NCI-H1417 (cell line): ENCODE measurements at regions not wholly inside any gene's neighbourhood (a gene's known extent, or its start where the extent isn't known, plus 50 kb on each side); places are given as distances from the start of the nearest gene placed in this dataset.

Experiments
- DNase-seq, 3 experiments: peaks; one replicate each; lab custom pipeline; 2025; lab: John Stamatoyannopoulos, UW

GRCh38 chrX:139120760-139121159 is 409.2 kb upstream of the FGF13 start:
- no peak for DNase-seq

- DNase-seq = no peak
These were observed 402.2 kb upstream of the FGF13 start for GRCh38 chrX:139113708-139114107.

- no peak for DNase-seq
These were observed 400.9 kb upstream of the FGF13 start for GRCh38 chrX:139112432-139112831.

DNA sequence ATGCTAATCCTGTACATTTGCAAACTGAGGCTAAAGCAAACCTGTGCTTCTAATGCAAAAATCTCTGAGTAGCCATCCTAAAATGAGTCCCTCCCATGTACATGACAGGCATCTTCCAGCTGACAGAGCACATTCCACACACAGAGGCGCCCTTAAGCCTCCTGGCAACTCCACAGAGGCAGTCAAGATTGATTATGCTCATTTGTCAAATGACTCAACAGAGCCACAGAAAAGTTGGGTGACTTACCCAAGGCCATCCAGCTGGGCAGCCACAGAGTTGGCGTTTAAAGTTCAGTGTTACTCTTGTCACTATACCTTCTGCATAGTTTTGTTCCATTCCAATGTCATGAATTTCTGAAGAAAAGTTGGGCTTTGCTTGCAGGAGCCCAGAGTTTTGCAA is 394.6 kb upstream of the FGF13 start:
- DNase-seq = no peak

DNA sequence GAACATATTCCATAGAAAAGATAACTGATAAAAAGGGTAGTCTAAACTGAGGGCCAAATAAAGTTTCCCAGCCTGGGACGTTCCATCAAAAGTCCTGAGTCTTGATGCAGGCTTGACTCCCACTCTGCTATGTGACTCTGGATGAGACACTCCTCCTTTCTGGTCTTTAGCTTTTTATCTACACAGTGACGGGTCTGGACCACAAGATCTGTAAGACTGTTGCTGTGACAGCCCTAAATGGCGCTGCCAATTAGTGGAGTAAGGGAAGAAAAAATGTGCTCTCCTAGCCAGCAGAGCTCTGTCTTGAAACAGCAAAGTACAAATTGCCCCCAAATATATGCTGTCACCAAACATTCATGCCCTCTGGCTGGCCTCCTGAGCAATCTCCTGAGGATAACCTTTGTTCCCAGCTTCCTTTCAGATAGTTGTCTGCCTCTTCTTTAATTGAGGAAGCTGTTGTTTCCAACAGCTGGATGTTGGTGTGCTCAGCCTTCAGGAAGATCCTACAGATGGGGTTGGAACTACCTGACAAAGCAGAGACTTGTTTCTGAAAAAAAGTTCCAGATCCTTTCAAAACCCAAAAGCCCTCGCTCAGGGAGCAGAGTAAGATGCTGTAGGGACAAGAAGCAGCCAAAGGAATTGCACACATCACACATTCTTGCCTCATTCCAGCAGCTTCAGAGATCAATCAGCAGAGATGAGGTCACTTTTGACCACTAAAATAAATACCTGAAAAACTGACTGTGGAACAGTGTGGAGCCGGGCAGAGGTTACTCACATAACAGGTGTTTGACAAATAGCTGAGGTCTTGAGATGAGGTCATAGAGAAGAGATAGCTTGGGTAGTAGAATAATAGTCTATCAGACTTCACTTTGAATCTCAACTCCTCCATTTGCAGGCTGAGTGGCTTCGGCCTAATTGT is 383.4 kb upstream of the FGF13 start:
- no peak for DNase-seq

- DNase-seq = no peak
These were observed 381.7 kb upstream of the FGF13 start for GRCh38 chrX:139093201-139093600.

GRCh38 chrX:139091878-139092277 is 380.4 kb upstream of the FGF13 start:
- no peak for DNase-seq

DNA sequence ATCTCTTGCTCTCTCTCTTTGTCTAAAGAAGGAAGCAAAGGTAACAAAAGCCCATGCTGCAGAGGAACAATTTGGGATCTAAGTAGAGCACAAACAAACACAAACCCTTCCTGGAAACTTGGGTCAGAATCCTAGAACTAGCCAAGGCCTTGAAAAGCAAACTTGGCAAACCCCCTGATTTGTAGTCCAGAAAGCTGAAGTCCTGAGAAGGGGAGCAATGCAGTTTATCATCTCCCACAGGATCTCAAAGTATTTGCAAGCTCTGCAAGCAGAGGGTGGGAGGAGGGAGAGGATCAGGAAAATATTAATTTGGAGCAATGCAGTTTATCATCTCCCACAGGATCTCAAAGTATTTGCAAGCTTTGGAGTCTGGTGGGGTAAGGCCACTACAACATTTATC is 379.5 kb upstream of the FGF13 start:
- no peak for DNase-seq

DNA sequence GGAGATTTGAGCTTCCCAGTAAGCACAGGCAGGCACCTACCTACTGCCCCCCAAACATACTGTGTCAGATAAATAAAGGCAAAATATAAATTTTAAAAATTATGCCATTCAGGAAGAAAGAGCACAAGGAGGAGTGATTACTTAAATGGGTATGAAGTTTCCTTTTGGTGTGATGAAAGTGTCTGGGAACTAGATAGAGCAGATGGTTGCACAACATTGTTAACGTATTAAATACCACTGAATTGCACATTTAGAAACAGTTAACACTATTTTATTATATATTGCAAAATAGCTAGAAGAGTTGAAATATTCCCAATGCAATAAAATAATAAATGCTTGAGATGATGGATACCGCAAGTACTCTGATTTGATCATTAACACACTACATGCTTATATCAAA is 374.7 kb upstream of the FGF13 start:
- DNase-seq = no peak

GRCh38 chrX:139085404-139085803 is 373.9 kb upstream of the FGF13 start:
- no peak for DNase-seq

GRCh38 chrX:139083191-139083590 is 371.7 kb upstream of the FGF13 start:
- no peak for DNase-seq

- no peak for DNase-seq
These were observed 370.4 kb upstream of the FGF13 start for GRCh38 chrX:139081965-139082364.

DNA sequence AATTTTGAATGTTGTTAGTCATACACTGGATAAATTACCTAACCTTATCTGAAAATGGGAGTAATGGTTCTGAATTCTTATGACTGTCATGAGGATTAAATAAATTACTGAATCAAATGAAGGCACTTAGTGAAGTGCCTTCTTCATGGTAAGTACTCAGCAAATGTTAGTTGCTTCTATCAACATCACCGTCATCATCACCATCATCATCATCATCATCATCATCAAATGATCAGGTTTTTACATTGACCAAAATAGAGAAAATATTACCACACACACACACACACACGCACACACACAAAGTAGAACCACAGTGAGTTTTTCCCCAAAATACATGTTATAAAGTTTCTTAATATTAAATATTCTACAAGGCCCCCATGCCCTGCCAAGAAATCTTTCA is 368.3 kb upstream of the FGF13 start:
- no peak for DNase-seq

GRCh38 chrX:139078761-139079280 is 367.3 kb upstream of the FGF13 start:
- no peak for DNase-seq

GRCh38 chrX:139078342-139078741 is 366.8 kb upstream of the FGF13 start:
- DNase-seq = no peak

GRCh38 chrX:139077281-139078250 is 366.0 kb upstream of the FGF13 start:
- DNase-seq = no peak

DNA sequence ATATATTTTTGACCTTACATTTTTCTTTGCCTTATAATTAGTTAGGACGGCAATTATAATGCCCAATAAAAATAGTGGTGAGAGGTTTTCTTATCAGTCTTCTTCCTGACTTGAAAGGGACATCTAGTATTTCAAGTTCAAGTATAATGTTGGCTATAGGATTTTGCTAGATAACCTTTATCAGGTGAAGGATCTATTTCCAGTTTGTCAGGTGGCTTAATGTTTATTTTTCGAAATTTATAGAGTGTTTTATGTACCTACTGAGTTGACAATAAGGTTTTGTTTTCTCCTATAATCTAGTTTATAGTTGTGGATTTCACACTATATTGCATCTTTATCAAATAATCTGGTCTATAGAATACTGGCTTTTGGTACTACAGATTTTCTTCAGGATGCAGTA is 351.8 kb upstream of the FGF13 start:
- DNase-seq = no peak

DNA sequence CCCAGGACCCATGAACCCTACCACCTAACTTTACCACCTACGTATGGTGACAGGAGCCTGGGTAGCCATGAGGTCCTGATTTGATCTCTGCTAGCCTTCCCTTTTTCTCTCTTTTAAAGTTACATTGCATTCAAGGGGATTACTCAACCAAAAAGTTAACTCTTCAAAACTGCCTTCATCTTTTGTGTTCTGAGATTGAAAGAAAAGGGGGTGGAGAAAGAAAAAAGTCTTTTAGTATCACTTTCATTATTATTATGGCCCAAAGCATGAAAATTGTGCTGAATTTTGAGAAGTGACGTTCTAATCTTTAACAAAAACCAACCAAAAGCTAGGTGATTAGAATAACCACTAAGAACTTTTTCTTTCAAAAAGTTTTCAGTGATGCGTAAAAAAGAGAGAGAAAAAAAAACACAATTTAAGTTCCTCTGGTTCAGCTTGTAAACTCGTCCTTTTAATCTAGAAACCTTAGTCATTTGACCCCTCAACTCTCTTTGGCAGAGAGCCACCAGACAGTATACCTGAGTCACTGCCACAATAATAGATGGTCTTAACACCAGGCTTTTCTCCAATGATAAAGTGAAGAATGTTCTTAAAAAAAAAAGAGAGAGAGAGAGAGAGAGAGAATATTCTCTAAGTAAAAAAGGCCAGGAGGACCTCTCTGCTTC is 347.4 kb upstream of the FGF13 start:
- DNase-seq = no peak

DNA sequence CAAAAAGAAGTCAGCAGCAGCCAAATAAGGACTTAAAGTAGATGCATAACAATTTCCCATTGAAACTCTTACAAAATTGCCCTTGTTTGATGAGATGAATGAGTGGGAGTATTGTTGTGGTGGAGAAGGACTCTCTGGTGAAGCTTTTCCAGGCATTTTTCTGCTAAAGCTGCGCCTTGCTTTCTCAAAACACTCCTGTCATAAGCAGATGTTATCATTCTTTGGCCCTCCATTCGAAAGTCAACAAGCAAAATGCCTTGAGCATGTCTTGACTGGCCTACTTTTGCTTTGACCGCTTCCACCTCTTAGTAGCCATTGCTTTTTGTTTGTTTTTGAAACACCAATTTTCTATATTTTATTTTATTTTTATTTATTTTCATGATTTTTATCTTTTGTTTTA is 340.9 kb upstream of the FGF13 start:
- no peak for DNase-seq

- DNase-seq = no peak
These were observed 337.9 kb upstream of the FGF13 start for GRCh38 chrX:139049465-139049864.

GRCh38 chrX:139044680-139045079 is 333.2 kb upstream of the FGF13 start:
- no peak for DNase-seq

DNA sequence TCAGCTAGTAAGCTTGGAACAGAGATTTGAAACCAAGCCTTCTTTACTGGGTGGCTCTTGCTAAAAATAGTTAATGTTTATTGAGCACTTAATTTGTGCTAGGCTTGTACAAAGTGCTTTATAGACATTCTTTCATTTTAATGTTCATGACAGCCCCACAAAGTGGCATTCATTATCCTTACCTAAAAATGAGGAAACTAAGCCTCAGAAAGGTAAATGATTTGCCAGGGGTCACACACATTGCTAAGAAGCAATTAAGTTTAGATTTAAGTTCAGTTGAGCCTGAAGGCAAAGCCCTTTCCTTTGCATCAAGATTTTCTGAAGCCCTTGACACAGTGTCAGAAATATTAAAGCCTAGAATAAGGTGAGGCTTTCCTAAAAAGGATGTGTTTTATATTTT is 327.5 kb upstream of the FGF13 start:
- DNase-seq = no peak
